ENCODE measurements at regions not wholly inside any gene's neighbourhood (a gene's known extent, or its start where the extent isn't known, plus 50 kb on each side); places are given as distances from the start of the nearest gene placed in this dataset.

- no peak for TF ChIP-seq GATA3 (IDR thresholded peaks at IDR 0.05; ENCODE audit: low read depth, low read length)
- no peak for TF ChIP-seq GATA2 (IDR thresholded peaks at IDR 0.05; ENCODE audit: low read depth, low read length)
Observed at GRCh38 chr14:38432186-38432585, 176.3 kb upstream of the CLEC14A start.

All from SH-SY5Y (cell line).